ENCODE measurements at regions not wholly inside any gene's neighbourhood (a gene's known extent, or its start where the extent isn't known, plus 50 kb on each side); places are given as distances from the start of the nearest gene placed in this dataset.

DNA sequence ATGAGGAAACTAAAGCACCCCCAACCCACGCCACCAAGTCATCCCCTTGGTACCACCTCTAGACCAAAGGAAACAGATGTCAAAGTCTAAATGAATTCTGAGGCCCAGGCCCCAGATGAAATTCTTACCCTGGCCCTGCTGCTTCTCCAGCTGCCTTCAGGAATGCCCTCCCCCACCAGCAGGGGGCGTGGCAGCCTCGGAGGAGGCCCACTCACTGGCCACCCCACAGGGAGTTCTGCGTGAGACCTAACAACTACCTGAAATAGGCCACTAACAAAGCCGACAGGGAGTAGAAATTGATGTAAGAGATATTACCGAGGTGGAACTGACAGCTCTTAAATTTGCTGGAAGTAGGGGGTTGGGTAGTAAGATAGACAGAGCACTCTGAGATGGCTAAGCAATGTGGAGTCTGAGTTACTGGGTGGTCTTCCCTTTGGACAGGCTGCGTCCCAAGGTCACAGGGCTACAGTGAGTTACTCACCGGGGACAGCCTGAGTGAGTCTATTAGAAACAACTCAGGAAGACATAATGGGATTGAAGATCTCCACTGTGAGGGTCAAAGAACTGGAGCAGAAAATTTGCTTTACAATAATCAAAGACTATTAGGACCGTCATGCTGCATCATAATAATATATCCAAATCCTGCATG is 240.7 kb downstream of the SHOX2 start:
- H3K27ac ChIP-seq = no peak overlapping the region
- intact Hi-C loops (cut with DNase I) = no loop called here
- H3K27me3 ChIP-seq = no peaks in the 10 kb centered on the region
- no peaks in the 10 kb centered on the region for H3K9me3 ChIP-seq
- no peaks in the 10 kb centered on the region for H3K36me3 ChIP-seq
- ATAC-seq (no peak), DNase-seq (peak in 1 of 2 donors; percentile 15)
- no peak overlapping the region for H3K4me3 ChIP-seq
- peak in 6 of 9 donors; percentile 15 to 60 (median 33) for TF ChIP-seq CTCF (IDR thresholded peaks at IDR 0.05)
- peaks cover 0 to 6% (median 0%) of the 10 kb centered on the region in 9 donors for H3K4me1 ChIP-seq
- WGBS, 2 donors = 57 to 58% methylated on average over 9 of the region's 9 CpGs

DNA sequence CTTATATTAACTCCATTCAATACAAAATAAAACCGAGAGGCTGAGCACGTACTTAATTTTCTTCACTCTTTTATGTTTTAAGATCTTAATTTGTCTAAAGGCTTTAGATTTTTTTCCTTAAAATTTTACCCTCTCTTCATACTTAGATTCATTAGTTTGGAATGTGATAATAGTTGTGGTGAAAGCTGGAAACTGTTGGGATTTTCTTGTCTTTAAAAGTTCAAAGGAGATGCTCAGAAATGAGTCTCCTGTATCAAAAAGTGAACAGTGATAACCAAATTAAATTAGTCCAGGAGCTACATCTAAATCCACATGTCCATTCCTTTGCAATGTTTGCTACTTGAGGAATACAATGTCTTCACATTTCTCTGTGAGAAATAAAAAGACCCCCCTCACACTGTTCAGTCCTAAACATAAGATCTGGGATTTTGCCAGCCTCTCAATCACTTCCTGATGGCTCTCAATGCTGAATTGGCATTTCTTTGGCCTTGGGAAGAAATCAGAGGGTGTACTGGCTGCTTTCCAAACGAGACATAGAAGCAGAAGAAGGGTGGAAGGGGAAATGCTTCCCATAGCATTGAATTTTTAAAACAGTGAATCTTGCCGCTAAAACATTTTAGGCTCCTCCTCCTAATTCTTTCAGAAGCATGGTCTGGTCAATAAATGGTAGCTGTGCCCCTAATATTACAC is 245.0 kb downstream of the SHOX2 start:
- Histone ChIP-seq H3K4me3 (no peak overlapping the region), H3K4me1 (no peaks in the 10 kb centered on the region), H3K27ac (no peak overlapping the region), H3K36me3 (no peaks in the 10 kb centered on the region), H3K9me3 (no peaks in the 10 kb centered on the region), H3K27me3 (no peaks in the 10 kb centered on the region)
- TF ChIP-seq CTCF (IDR thresholded peaks at IDR 0.05) = no peak
- intact Hi-C loops (cut with DNase I) = no loop called here
- ATAC-seq = no peak
- no peak for DNase-seq
- WGBS, 2 donors = 60 to 63% methylated on average over 4 of the region's 4 CpGs

GRCh38 chr3:157859541-157859940 is 246.7 kb downstream of the SHOX2 start:
- no peak for ATAC-seq
- intact Hi-C loops (cut with DNase I) = no loop called here
- TF ChIP-seq CTCF (IDR thresholded peaks at IDR 0.05) = no peak
- no peaks in the 10 kb centered on the region for H3K9me3 ChIP-seq
- H3K27ac ChIP-seq = no peak overlapping the region
- H3K4me3 ChIP-seq = no peak overlapping the region
- 62 to 75% methylated on average over 2 of the region's 2 CpGs for WGBS, 2 donors
- H3K27me3 ChIP-seq = no peaks in the 10 kb centered on the region
- DNase-seq = no peak
- H3K4me1 ChIP-seq = no peaks in the 10 kb centered on the region
- no peaks in the 10 kb centered on the region for H3K36me3 ChIP-seq

DNA sequence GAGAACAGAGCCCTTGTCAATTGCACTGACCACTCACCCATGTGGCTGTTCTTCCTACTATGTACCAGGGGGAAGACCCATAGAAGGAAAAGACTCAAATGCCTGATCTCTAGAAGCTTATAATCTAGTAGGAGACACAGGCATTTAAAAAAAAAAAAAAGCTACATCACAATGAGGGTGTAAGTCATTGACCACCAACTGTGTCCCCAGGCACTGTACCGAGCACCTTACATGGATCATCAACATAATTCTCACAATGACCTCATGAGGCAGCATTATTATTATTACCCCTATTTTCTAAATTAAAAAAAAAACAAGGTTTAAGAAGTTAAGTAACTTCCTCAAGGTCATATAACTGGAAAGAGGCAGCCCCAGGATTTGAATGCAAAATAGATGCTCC is 247.4 kb downstream of the SHOX2 start:
- no peaks in the 10 kb centered on the region for H3K27me3 ChIP-seq
- no peak overlapping the region for H3K27ac ChIP-seq
- TF ChIP-seq CTCF (IDR thresholded peaks at IDR 0.05) = no peak
- no peak overlapping the region for H3K4me3 ChIP-seq
- DNase-seq (no peak), ATAC-seq (no peak)
- no peaks in the 10 kb centered on the region for H3K9me3 ChIP-seq
- intact Hi-C loops (cut with DNase I) = no loop called here
- no peaks in the 10 kb centered on the region for H3K36me3 ChIP-seq
- H3K4me1 ChIP-seq = no peaks in the 10 kb centered on the region
- WGBS, 2 donors = 87 to 89% methylated on average over 1 of the region's 1 CpG

All from heart right ventricle (tissue), 16 donors.